ENCODE measurements at regions not wholly inside any gene's neighbourhood (a gene's known extent, or its start where the extent isn't known, plus 50 kb on each side); places are given as distances from the start of the nearest gene placed in this dataset.

DNA sequence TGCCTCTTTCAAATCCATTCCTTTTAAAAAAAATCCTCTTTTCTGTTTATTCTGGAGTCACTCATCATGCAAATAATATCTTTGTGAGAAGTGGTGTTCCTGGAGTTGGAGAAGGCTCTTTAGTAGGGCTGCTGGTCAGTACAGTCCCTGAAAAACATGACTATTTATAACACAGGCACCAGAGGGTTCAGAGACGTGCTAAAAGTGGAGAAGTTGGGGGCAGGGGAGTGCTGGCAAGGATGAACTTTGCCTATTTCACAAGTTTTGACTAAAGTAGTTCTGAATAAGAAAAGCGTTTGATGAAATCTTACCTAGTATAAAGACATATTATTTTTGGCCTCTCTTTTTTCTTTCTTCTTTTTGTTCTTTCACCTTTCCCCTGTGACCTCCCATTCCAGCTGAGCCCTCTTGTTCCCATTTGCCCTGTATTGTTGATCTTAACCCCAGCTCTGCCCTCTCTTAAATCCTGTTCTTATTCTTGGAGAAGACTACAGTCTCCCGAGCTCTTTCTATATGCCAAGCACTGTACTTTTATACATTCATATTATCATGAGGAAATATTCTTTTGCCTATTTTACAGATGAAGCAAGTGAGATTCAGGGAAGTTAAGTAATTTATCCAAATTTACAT is 129.1 kb downstream of the TM9SF2 start (continued):
- TF ChIP-seq, protein P1, sequence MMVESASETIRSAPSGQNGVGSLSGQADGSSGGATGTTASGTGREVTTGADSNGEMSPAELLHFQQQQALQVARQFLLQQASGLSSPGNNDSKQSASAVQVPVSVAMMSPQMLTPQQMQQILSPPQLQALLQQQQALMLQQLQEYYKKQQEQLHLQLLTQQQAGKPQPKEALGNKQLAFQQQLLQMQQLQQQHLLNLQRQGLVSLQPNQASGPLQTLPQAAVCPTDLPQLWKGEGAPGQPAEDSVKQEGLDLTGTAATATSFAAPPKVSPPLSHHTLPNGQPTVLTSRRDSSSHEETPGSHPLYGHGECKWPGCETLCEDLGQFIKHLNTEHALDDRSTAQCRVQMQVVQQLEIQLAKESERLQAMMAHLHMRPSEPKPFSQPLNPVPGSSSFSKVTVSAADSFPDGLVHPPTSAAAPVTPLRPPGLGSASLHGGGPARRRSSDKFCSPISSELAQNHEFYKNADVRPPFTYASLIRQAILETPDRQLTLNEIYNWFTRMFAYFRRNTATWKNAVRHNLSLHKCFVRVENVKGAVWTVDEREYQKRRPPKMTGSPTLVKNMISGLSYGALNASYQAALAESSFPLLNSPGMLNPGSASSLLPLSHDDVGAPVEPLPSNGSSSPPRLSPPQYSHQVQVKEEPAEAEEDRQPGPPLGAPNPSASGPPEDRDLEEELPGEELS (CRISPR knock-in tag; IDR thresholded peaks at IDR 0.05) = no peak
- TF ChIP-seq TEAD1 (CRISPR knock-in tag; IDR thresholded peaks at IDR 0.05) = no peak
- TF ChIP-seq FOXK1 (CRISPR knock-in tag; IDR thresholded peaks at IDR 0.05) = no peak

DNA sequence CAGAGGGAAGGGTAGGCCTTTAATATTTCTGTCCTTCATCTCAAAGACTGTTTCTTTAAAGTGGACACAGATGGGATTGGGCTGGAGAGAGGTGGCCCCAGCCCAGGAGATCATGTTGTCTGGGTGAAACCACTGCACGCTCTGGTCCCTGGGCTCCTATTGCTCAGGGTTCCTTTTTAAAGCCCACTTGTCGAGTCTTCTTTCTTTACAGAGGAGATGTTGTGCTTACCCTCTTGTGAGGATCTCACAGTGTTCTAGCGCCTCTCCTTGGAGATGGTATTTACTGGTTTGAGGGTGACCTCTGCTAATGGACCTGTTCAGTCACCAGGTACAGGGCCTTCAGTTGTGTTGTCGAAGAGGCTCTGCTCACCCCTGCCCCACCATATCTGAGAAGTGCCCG is 128.4 kb downstream of the TM9SF2 start:
- POLR2A ChIA-PET = no interaction called here
- peaks cover 13% of the 10 kb centered on the region for H3K36me3 Mint-ChIP-seq
- CTCF ChIA-PET = no interaction called here
- no peak overlapping the region for H3K27ac Mint-ChIP-seq
- H3K27me3 Mint-ChIP-seq (ENCODE audit: low read depth) = no peaks in the 10 kb centered on the region; the same call in 1 of the 2 replicates
- H3K4me3 Mint-ChIP-seq = no peak overlapping the region
- DNase-seq (ENCODE audit: low spot score) (no peak), ATAC-seq (no peak)
- H3K9me3 Mint-ChIP-seq = peaks cover 14% of the 10 kb centered on the region
- peaks cover 50% of the 10 kb centered on the region for H3K4me1 Mint-ChIP-seq
- TF ChIP-seq, protein P2, sequence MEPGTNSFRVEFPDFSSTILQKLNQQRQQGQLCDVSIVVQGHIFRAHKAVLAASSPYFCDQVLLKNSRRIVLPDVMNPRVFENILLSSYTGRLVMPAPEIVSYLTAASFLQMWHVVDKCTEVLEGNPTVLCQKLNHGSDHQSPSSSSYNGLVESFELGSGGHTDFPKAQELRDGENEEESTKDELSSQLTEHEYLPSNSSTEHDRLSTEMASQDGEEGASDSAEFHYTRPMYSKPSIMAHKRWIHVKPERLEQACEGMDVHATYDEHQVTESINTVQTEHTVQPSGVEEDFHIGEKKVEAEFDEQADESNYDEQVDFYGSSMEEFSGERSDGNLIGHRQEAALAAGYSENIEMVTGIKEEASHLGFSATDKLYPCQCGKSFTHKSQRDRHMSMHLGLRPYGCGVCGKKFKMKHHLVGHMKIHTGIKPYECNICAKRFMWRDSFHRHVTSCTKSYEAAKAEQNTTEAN (CRISPR knock-in tag; IDR thresholded peaks at IDR 0.05) = no peak
- TF ChIP-seq EMX1 (CRISPR knock-in tag; IDR thresholded peaks at IDR 0.05) (no peak), ZBTB21 (CRISPR knock-in tag; IDR thresholded peaks at IDR 0.05; ENCODE audit: borderline replicate concordance) (no peak), CREB1 (CRISPR knock-in tag; IDR thresholded peaks at IDR 0.05) (no peak), ETV6 (CRISPR knock-in tag; IDR thresholded peaks at IDR 0.05) (no peak)

DNA sequence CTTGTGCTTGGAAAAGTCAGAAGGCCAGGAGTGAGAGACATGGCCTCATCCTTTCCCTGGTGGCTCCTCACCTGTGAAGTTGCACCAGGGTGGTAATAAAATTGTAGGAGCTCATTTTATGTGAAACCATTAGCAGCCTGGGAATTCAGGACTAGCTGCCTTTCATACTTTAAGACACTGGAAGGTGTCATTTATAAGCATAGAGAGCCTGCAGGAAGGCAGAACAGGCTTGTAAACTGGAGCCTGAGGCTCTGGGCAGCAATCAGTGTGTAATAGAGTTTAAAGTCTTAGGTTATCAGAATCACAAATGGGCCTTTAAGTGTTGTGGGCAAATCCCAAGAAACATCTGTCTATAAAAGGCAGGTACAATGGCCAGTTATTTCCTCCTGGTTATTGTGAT is 127.2 kb downstream of the TM9SF2 start:
- CTCF ChIA-PET = interaction anchor here (0.9 to 1.3 kb wide), 2 partner anchors 18 to 28 kb away, joined by 3 read pairs; no protein-coding TSS in a partner anchor
- Mint-ChIP-seq H3K4me1 (peaks cover 54% of the 10 kb centered on the region), H3K27me3 (ENCODE audit: low read depth) (no peaks in the 10 kb centered on the region; the same call in 1 of the 2 replicates)

More for the DNA sequence above, 127.2 kb downstream of the TM9SF2 start:
- no peak overlapping the region for H3K4me3 Mint-ChIP-seq
- H3K27ac Mint-ChIP-seq = peak overlapping the region; percentile 2; the same call in 1 of the 2 replicates
- ATAC-seq = no peak
- TF ChIP-seq, protein P3, sequence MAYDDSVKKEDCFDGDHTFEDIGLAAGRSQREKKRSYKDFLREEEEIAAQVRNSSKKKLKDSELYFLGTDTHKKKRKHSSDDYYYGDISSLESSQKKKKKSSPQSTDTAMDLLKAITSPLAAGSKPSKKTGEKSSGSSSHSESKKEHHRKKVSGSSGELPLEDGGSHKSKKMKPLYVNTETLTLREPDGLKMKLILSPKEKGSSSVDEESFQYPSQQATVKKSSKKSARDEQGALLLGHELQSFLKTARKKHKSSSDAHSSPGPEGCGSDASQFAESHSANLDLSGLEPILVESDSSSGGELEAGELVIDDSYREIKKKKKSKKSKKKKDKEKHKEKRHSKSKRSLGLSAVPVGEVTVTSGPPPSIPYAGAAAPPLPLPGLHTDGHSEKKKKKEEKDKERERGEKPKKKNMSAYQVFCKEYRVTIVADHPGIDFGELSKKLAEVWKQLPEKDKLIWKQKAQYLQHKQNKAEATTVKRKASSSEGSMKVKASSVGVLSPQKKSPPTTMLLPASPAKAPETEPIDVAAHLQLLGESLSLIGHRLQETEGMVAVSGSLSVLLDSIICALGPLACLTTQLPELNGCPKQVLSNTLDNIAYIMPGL (CRISPR knock-in tag; IDR thresholded peaks at IDR 0.05) = no peak
- TF ChIP-seq, protein P4, sequence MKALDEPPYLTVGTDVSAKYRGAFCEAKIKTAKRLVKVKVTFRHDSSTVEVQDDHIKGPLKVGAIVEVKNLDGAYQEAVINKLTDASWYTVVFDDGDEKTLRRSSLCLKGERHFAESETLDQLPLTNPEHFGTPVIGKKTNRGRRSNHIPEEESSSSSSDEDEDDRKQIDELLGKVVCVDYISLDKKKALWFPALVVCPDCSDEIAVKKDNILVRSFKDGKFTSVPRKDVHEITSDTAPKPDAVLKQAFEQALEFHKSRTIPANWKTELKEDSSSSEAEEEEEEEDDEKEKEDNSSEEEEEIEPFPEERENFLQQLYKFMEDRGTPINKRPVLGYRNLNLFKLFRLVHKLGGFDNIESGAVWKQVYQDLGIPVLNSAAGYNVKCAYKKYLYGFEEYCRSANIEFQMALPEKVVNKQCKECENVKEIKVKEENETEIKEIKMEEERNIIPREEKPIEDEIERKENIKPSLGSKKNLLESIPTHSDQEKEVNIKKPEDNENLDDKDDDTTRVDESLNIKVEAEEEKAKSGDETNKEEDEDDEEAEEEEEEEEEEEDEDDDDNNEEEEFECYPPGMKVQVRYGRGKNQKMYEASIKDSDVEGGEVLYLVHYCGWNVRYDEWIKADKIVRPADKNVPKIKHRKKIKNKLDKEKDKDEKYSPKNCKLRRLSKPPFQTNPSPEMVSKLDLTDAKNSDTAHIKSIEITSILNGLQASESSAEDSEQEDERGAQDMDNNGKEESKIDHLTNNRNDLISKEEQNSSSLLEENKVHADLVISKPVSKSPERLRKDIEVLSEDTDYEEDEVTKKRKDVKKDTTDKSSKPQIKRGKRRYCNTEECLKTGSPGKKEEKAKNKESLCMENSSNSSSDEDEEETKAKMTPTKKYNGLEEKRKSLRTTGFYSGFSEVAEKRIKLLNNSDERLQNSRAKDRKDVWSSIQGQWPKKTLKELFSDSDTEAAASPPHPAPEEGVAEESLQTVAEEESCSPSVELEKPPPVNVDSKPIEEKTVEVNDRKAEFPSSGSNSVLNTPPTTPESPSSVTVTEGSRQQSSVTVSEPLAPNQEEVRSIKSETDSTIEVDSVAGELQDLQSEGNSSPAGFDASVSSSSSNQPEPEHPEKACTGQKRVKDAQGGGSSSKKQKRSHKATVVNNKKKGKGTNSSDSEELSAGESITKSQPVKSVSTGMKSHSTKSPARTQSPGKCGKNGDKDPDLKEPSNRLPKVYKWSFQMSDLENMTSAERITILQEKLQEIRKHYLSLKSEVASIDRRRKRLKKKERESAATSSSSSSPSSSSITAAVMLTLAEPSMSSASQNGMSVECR (CRISPR knock-in tag; IDR thresholded peaks at IDR 0.05; ENCODE audit: borderline replicate concordance) = no peak
- TF ChIP-seq, protein P5, sequence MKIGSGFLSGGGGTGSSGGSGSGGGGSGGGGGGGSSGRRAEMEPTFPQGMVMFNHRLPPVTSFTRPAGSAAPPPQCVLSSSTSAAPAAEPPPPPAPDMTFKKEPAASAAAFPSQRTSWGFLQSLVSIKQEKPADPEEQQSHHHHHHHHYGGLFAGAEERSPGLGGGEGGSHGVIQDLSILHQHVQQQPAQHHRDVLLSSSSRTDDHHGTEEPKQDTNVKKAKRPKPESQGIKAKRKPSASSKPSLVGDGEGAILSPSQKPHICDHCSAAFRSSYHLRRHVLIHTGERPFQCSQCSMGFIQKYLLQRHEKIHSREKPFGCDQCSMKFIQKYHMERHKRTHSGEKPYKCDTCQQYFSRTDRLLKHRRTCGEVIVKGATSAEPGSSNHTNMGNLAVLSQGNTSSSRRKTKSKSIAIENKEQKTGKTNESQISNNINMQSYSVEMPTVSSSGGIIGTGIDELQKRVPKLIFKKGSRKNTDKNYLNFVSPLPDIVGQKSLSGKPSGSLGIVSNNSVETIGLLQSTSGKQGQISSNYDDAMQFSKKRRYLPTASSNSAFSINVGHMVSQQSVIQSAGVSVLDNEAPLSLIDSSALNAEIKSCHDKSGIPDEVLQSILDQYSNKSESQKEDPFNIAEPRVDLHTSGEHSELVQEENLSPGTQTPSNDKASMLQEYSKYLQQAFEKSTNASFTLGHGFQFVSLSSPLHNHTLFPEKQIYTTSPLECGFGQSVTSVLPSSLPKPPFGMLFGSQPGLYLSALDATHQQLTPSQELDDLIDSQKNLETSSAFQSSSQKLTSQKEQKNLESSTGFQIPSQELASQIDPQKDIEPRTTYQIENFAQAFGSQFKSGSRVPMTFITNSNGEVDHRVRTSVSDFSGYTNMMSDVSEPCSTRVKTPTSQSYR (CRISPR knock-in tag; IDR thresholded peaks at IDR 0.05) = no peak
- TF ChIP-seq TCF7 (CRISPR knock-in tag; IDR thresholded peaks at IDR 0.05; ENCODE audit: low read depth) = no peak
- TF ChIP-seq, protein P6, sequence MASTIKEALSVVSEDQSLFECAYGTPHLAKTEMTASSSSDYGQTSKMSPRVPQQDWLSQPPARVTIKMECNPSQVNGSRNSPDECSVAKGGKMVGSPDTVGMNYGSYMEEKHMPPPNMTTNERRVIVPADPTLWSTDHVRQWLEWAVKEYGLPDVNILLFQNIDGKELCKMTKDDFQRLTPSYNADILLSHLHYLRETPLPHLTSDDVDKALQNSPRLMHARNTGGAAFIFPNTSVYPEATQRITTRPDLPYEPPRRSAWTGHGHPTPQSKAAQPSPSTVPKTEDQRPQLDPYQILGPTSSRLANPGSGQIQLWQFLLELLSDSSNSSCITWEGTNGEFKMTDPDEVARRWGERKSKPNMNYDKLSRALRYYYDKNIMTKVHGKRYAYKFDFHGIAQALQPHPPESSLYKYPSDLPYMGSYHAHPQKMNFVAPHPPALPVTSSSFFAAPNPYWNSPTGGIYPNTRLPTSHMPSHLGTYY (CRISPR knock-in tag; IDR thresholded peaks at IDR 0.05) = no peak
- TF ChIP-seq, protein P7, sequence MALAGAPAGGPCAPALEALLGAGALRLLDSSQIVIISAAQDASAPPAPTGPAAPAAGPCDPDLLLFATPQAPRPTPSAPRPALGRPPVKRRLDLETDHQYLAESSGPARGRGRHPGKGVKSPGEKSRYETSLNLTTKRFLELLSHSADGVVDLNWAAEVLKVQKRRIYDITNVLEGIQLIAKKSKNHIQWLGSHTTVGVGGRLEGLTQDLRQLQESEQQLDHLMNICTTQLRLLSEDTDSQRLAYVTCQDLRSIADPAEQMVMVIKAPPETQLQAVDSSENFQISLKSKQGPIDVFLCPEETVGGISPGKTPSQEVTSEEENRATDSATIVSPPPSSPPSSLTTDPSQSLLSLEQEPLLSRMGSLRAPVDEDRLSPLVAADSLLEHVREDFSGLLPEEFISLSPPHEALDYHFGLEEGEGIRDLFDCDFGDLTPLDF (CRISPR knock-in tag; IDR thresholded peaks at IDR 0.05) = no peak
- no peak for DNase-seq (ENCODE audit: low spot score)
- peaks cover 11% of the 10 kb centered on the region for H3K36me3 Mint-ChIP-seq
- POLR2A ChIA-PET = interaction anchor here (1.3 kb wide), 1 partner anchor 10 kb away, joined by 3 read pairs; no protein-coding TSS in a partner anchor
- peaks cover 10% of the 10 kb centered on the region for H3K9me3 Mint-ChIP-seq
